GM12878 (cell line): ENCODE measurements at regions not wholly inside any gene's neighbourhood (a gene's known extent, or its start where the extent isn't known, plus 50 kb on each side); places are given as distances from the start of the nearest gene placed in this dataset.

ENCODE experiments used
- CEBPB ChIP-seq, 2 experiments: fragments of 150-350 bp in 1 of 2; IDR thresholded peaks; 2 replicates each; pipeline ENCODE4 v1.6.1; 2012 to 2014; ENCODE audit warnings: low read depth in 2 of 2, low read length in 2 of 2, borderline replicate concordance in 1 of 2, inconsistent platforms in 1 of 2
- DPF2 ChIP-seq: fragments of 450-650 bp; IDR thresholded peaks from 2 replicates; pipeline ENCODE4 v1.6.1; 2017; ENCODE audit warnings: mild to moderate bottlenecking
- RB1 ChIP-seq: fragments of 450-650 bp; formaldehyde crosslinking; IDR thresholded peaks from 2 replicates; pipeline ENCODE4 v1.6.1; 2017; ENCODE audit warnings: mild to moderate bottlenecking, borderline replicate concordance
- REST ChIP-seq: IDR thresholded peaks from 2 replicates; pipeline ENCODE4 v1.6.1; 2012; ENCODE audit warnings: mild to moderate bottlenecking, low read depth, low read length
- TBL1XR1 ChIP-seq: IDR thresholded peaks from 2 replicates; pipeline ENCODE4 v1.6.1; 2012; ENCODE audit warnings: low read depth, low read length, improper control_type of control experiment
- YY1 ChIP-seq: IDR thresholded peaks from 2 replicates; pipeline ENCODE4 v1.6.1; 2011; ENCODE audit warnings: low read depth, mild to moderate bottlenecking, low read length
- ZNF207 ChIP-seq: fragments of 450-650 bp; IDR thresholded peaks from 2 replicates; pipeline ENCODE4 v1.6.1; 2014; ENCODE audit warnings: antibody characterized with exemption, mild to moderate bottlenecking, borderline replicate concordance
- ZNF24 ChIP-seq: fragments of 450-650 bp; IDR thresholded peaks from 2 replicates; pipeline ENCODE4 v1.6.1; 2017; ENCODE audit warnings: antibody characterized with exemption, mild to moderate bottlenecking

GRCh38 chr1:232134365-232134764 is 495.6 kb downstream of the SIPA1L2 start:
- TF ChIP-seq ZNF207 = no peak
- TF ChIP-seq CEBPB (IDR thresholded peaks at IDR 0.05; ENCODE audit: borderline replicate concordance in 1 of 2, low read depth in 2 of 2, low read length in 2 of 2) = no peak
- TF ChIP-seq DPF2 = no peak
- no peak for TF ChIP-seq YY1
- no peak for TF ChIP-seq ZNF24
- no peak for TF ChIP-seq TBL1XR1
- no peak for TF ChIP-seq REST
- no peak for TF ChIP-seq RB1
